Memory B cell (primary cell): ENCODE measurements at regions not wholly inside any gene's neighbourhood (a gene's known extent, or its start where the extent isn't known, plus 50 kb on each side); places are given as distances from the start of the nearest gene placed in this dataset.
"Not testable (repeated sequence)": the region's sequence is repeated elsewhere in the genome, so short reads cannot be mapped to it uniquely, and the experiment has no call there.

Experiments used
- ATAC-seq: fragments of 150-1000 bp; cut with Tn5 transposase; 2 replicates; pipeline ENCODE4 v1.10.0; 2021; ENCODE audit warnings: low read depth, mild to moderate bottlenecking, moderate library complexity
- DNase-seq, 2 donors: peaks; one replicate each; pipeline ENCODE4 v3.0.0; 2022; ENCODE audit warnings: low spot score in 2 of 2
- H3K27ac Mint-ChIP-seq: one replicate; pipeline ENCODE4 v1.8.0; 2022; ENCODE audit warnings: mild to moderate bottlenecking, moderate library complexity, mixed read lengths
- H3K27me3 Mint-ChIP-seq: one replicate; pipeline ENCODE4 v1.8.0; 2022; ENCODE audit warnings: mixed read lengths
- H3K36me3 Mint-ChIP-seq: one replicate; pipeline ENCODE4 v1.8.0; 2022; ENCODE audit warnings: mild to moderate bottlenecking, mixed read lengths
- H3K4me1 Mint-ChIP-seq: one replicate; pipeline ENCODE4 v1.8.0; 2022; ENCODE audit warnings: mixed read lengths
- H3K4me3 Mint-ChIP-seq: one replicate; pipeline ENCODE4 v1.8.0; 2022; ENCODE audit warnings: mild to moderate bottlenecking, moderate library complexity, mixed read lengths
- H3K9me3 Mint-ChIP-seq: one replicate; pipeline ENCODE4 v1.8.0; 2022; ENCODE audit warnings: mixed read lengths

DNA sequence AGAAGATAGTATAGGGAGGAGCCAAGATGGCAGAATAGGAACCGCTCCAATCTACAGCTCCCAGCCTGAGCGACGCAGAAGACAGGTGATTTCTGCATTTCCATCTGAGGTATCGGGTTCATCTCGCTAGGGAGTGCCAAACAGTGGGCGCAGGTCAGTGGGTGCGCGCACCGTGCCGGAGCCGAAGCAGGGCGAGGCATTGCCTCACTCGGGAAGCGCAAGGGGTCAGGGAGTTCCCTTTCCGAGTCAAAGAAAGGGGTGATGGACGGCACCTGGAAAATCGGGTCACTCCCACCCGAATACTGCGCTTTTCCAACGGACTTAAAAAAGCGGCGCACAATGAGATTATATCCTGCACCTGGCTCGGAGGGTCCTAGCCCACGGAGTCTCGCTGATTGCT, 201.2 kb downstream of the CETN3 start:
- H3K36me3 Mint-ChIP-seq, H3K27me3 Mint-ChIP-seq, H3K9me3 Mint-ChIP-seq, H3K4me3 Mint-ChIP-seq, H3K27ac Mint-ChIP-seq, H3K4me1 Mint-ChIP-seq, ATAC-seq, DNase-seq: not testable (repeated sequence)

DNA sequence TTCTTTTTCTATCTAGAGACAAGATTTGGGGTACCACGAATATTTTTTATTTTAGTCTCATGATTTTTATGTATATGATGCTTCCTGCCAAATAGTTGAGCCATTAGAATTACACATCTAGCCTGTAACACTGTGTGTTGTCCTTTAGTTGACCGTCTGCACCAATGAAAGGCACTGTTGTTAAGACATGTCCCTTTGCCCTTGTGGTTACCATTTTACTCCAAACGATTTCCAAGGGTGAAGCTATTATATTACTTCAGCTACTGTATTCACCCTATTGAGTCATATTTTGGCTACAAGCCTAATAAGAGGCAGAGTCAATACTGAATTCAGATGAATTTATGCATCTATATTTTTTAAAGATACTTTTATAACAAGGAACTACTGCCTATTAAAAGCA, 207.6 kb downstream of the CETN3 start:
- Mint-ChIP-seq H3K36me3 (no peaks in the 10 kb centered on the region), H3K27me3 (peaks cover 3% of the 10 kb centered on the region), H3K9me3 (peaks cover 6% of the 10 kb centered on the region), H3K4me1 (no peaks in the 10 kb centered on the region), H3K4me3 (no peak overlapping the region), H3K27ac (no peak overlapping the region)
- no peak for ATAC-seq
- no peak for DNase-seq

DNA sequence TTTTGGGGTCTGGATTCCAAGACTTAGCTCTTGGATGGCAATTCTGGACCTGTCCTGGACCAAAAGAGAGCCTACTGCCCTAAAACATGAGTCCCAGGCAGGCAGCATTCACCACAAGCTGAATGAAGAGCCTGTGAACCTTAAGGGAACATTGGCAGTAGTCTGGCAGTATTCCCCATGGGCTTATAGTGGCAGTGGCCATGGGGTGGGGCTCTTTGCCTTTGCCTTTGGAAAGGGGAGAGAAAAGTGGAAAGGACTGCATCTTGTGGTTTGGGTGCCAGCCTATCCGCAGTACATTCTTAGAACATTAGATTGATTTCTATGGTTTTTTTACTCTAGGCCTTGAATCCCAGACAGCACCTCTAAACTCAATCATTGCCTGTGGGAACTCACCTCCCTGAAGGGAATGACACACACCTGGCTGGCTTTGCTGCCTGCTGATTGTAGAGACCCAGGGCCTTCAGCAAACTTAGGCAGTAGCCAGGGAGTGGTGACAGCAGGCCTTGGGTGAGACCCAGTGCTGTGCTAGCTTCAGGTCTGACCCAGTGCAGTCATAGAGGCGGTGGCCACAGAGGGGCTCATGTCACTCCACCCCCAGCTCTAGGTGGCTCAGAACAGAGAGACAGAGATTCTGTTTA, 216.3 kb downstream of the CETN3 start:
- no peak for DNase-seq

DNA sequence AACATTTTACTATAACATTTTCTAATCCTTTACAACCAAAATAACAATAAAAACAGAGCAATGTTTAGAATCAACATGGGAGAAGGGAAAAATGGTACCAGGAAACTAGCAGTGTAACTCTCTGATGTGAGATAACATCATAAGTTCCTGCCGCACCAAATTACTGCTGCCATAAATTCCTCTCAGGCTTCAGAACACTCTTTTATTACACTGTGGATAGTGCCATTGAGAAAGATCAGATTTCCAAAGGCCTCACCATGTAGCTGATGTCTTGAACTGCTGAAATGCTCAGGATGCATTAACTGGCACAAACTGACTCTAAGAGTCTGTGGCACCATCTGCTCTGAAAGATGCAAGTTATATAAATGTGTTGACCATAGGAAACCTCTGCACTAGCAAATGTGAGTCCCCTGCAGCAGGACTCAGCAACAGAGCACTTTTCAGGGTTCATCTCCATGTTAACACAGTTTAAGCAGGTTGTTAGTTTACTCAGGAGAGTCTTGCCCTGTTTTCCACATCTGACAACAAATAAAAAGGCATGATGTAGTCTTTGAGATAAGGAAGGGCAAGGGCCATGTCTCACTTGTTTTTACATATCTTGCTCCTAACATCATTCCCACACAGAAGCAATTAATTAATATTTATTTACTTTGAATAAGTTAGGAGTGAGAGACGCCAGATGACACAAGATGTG, 218.1 kb downstream of the CETN3 start:
- H3K4me1 Mint-ChIP-seq, result no peaks in the 10 kb centered on the region
- no peaks in the 10 kb centered on the region for H3K36me3 Mint-ChIP-seq
- H3K4me3 Mint-ChIP-seq, result no peak overlapping the region
- H3K9me3 Mint-ChIP-seq, result peaks cover 2% of the 10 kb centered on the region
- no peak overlapping the region for H3K27ac Mint-ChIP-seq
- ATAC-seq (no peak), DNase-seq (no peak)
- peaks cover 2% of the 10 kb centered on the region for H3K27me3 Mint-ChIP-seq

More for the DNA sequence above, 216.3 kb downstream of the CETN3 start:
- no peaks in the 10 kb centered on the region for H3K36me3 Mint-ChIP-seq
- H3K27ac Mint-ChIP-seq, result no peak overlapping the region
- ATAC-seq, result no peak
- H3K4me3 Mint-ChIP-seq, result no peak overlapping the region
- H3K9me3 Mint-ChIP-seq, result peaks cover 2% of the 10 kb centered on the region
- H3K4me1 Mint-ChIP-seq, result no peaks in the 10 kb centered on the region
- peaks cover 2% of the 10 kb centered on the region for H3K27me3 Mint-ChIP-seq

DNA sequence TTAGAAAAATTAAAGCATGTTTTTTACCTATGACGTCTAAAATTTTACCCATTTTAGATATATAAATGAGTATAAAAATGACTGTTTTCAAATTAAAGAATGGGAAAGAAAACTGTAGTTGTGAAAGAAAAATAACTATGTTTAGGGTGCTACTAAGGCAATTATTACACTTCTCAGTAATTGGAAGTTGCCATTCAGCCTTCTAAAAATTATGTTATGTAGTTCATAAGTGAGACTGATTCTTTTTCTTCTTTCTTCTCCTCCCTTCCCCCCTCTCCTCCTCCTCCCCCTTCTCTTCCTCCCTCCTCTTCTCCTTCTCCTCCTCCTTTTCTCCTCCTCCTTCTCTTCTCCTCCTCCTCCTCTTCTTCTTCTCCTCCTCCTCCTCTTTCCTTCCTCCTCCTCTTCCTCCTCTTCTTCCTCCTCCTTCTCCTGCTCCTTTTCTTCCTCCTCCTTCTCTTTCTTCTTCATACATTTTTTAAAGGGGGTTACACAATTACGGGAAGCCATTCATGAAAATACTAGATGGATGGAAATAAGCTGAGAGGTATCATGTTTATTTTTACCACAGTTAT, 223.6 kb downstream of the CETN3 start:
- no peak for DNase-seq
- no peak for ATAC-seq
- Mint-ChIP-seq H3K27ac (no peak overlapping the region), H3K27me3 (peaks cover 4% of the 10 kb centered on the region), H3K36me3 (no peaks in the 10 kb centered on the region), H3K4me3 (no peak overlapping the region), H3K4me1 (no peaks in the 10 kb centered on the region), H3K9me3 (no peaks in the 10 kb centered on the region)

DNA sequence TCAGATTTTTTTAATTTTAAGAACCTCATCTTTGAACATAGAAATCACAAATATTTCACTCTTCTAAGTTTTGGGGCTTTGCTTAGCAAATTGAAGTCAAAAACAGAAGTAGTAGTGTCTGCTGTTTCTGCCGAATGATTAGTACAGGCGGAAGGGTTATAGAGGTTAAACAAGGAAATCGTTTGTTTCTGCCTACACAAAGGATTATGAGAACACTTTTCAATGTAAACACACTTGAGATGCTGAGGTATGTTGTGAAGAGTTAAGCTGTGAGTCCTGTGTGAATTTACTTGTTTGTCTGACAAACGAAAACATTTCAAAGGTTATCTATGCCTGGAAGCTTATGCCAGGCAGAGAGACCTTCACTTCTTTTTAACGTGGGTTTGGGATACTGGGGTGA, 224.8 kb downstream of the CETN3 start:
- Mint-ChIP-seq H3K4me1 (peaks cover 2% of the 10 kb centered on the region), H3K27me3 (peaks cover 4% of the 10 kb centered on the region), H3K9me3 (no peaks in the 10 kb centered on the region), H3K4me3 (no peak overlapping the region), H3K27ac (no peak overlapping the region), H3K36me3 (no peaks in the 10 kb centered on the region)
- ATAC-seq, result no peak
- DNase-seq, result no peak

DNA sequence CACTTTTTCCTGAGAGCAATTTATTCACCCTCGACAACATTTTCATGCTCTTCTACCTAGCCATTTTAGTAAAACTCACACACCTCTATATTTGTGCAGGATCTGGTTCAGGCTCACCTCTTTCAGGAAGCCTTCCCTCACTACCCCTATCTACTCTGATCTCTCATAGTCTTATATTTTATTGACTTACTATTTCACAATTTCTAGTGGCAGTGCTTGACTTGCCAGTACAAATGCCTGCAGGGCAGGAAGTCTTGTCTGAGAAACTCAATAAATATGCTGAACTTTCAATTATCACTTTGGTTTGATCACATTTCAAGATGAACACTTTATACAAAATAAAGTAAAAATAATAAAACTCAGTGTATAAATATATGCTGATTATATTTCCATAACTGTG, 226.8 kb downstream of the CETN3 start:
- no peak for DNase-seq
- Mint-ChIP-seq H3K4me1 (peaks cover 2% of the 10 kb centered on the region), H3K36me3 (no peaks in the 10 kb centered on the region), H3K27me3 (peaks cover 2% of the 10 kb centered on the region), H3K27ac (no peak overlapping the region), H3K9me3 (peaks cover 3% of the 10 kb centered on the region), H3K4me3 (no peak overlapping the region)
- no peak for ATAC-seq

DNA sequence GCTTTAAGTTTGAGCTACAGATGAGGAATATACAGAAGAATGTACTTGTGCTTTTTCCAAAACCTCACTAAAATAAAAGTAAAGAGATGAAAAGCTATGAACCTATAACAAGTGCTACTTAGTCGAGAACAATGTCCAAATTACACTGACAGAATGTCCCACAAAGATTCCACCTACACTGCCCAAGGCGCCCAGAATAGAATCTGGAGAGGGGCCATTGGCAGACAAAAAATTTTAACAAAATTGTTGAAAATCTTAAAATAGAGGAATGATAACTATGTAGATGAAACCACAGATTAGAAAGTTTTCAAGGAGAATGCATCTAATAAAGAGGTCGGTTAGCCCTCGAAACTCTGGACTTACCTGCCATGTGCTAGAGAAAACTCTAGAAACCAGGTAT, 235.3 kb downstream of the CETN3 start:
- peaks cover 10% of the 10 kb centered on the region for H3K9me3 Mint-ChIP-seq
- no peak overlapping the region for H3K27ac Mint-ChIP-seq
- no peak for DNase-seq
- peaks cover 2% of the 10 kb centered on the region for H3K36me3 Mint-ChIP-seq
- H3K4me1 Mint-ChIP-seq, result no peaks in the 10 kb centered on the region
- ATAC-seq, result no peak
- peaks cover 3% of the 10 kb centered on the region for H3K27me3 Mint-ChIP-seq
- no peak overlapping the region for H3K4me3 Mint-ChIP-seq

DNA sequence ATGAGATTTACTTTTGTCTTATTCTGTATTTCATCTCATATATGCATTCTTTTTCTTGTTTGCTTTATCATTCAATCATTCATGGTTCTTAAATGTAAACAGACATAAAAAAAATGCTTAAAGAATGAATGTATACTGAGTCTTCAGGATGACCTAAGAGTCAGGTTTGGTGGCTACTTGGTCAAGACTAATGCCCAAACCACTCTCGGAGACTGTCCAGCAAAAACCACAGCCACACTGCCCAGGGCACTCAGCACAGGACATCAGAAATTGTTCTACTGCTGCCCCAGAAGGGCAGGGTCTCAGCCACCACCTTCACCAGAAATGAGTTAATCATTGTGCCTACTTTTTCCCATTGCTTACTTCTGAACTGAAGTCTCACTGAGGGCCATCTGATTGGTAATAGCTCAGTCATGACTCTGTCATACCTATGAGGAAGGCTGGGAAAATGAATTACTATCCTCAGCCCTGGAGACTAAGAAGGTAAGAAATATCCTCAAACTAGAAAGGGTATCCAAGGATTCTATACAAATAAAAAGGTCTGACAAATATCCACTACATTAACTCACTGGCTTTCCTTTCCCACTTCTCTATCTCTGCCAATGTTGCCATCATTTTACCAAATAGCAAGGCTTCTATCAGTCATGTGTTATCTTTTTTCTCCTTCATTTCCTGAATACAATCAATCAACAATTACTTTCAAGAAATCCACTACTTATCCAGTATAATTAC, 236.1 kb downstream of the CETN3 start:
- ATAC-seq, result no peak
- peaks cover under 1% of the 10 kb centered on the region for H3K4me1 Mint-ChIP-seq
- H3K27ac Mint-ChIP-seq, result no peak overlapping the region
- DNase-seq, result no peak
- H3K9me3 Mint-ChIP-seq, result peaks cover 10% of the 10 kb centered on the region
- peaks cover 2% of the 10 kb centered on the region for H3K36me3 Mint-ChIP-seq
- H3K4me3 Mint-ChIP-seq, result no peak overlapping the region
- peaks cover 3% of the 10 kb centered on the region for H3K27me3 Mint-ChIP-seq

DNA sequence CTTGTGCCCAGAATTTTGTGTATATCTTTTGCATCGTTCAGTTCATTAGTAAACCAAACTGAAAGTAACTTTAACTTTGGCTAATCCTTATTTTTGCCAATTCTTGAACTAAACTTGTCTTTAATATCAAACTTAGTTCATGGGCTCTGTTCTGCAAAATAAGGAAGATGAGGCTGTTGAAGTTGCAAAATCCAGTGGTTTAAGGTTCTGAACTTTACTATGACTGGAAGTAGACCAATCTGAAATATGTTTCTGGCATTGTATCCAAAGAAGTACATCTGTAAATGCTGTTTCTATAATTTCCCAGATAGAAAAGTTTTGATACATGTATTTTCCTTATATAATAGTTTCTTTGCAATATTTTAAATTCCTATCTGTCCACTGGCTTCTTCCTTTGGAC, 238.1 kb downstream of the CETN3 start:
- no peak overlapping the region for H3K27ac Mint-ChIP-seq
- H3K36me3 Mint-ChIP-seq, result no peaks in the 10 kb centered on the region
- no peak overlapping the region for H3K4me3 Mint-ChIP-seq
- H3K9me3 Mint-ChIP-seq, result peaks cover 4% of the 10 kb centered on the region
- ATAC-seq (no peak), DNase-seq (no peak)
- peaks cover 3% of the 10 kb centered on the region for H3K27me3 Mint-ChIP-seq
- peaks cover 3% of the 10 kb centered on the region for H3K4me1 Mint-ChIP-seq

DNA sequence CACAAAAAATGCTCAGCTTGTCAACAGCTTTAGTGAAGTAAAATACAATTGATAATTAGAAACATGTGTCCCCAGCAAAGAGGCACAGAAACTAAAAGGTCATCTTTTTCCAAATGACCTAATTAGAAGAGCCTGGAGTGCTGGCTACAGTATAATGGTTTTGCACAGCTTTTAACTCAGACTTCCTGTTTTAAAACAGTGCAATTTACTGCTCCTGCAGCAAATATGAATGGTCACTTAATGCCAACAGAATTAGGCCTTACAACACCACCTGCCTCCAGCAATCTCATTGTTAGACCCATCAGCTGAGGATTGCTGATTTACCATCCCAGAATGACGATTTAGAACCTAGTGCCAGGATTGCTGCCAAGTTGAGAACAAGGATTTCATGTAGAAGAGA, 239.3 kb downstream of the CETN3 start:
- Mint-ChIP-seq H3K36me3 (no peaks in the 10 kb centered on the region), H3K9me3 (no peaks in the 10 kb centered on the region)

DNA sequence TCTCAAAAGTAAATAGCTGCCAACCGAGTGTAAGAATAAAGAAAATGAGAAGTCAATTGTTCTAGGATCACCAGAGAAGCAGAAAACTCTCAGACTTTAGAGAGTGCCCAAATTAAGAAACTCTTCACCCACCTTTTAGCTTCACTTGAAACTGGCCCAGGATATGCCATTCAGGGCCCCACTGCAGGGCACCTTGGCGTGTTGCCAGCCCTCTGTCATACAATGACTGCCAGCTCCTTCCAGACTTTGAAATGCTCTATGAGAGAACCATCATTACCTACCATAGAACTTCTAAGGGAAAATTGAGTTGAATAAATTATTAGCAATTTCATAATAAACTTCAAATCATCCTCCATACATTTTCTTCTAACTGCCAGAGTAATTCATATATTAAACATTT, 240.5 kb downstream of the CETN3 start:
- Mint-ChIP-seq H3K27me3 (peaks cover 7% of the 10 kb centered on the region), H3K36me3 (no peaks in the 10 kb centered on the region), H3K4me3 (no peak overlapping the region), H3K4me1 (peaks cover 3% of the 10 kb centered on the region), H3K9me3 (no peaks in the 10 kb centered on the region), H3K27ac (no peak overlapping the region)
- DNase-seq (no peak), ATAC-seq (no peak)

More for the DNA sequence above, 239.3 kb downstream of the CETN3 start:
- Mint-ChIP-seq H3K4me3 (no peak overlapping the region), H3K4me1 (peaks cover 3% of the 10 kb centered on the region), H3K27me3 (peaks cover 7% of the 10 kb centered on the region), H3K27ac (no peak overlapping the region)
- no peak for ATAC-seq
- DNase-seq, result no peak

DNA sequence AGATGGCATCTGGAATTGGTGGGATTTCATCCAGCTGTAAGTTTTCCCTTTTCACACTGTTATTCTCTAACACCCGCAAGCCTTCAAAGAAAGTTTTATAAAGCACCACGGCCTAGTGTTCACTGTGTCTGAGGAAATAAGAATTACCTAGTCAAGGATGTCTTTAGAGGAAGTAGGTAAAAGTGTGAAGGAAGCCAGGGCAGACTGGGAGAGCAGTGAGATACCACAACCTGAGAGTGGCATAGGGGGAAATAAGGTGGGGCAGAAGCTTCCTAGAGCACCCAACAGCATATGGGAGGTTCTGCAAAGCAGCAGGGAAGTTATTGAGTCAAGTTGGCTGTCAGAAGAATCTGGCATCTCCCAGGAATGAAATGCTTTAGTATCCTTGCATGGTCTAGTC, 241.2 kb downstream of the CETN3 start:
- DNase-seq, result no peak
- Mint-ChIP-seq H3K36me3 (no peaks in the 10 kb centered on the region), H3K4me1 (peaks cover 3% of the 10 kb centered on the region), H3K27ac (no peak overlapping the region), H3K27me3 (peaks cover 5% of the 10 kb centered on the region), H3K4me3 (no peak overlapping the region), H3K9me3 (no peaks in the 10 kb centered on the region)
- ATAC-seq, result peak; percentile 73

DNA sequence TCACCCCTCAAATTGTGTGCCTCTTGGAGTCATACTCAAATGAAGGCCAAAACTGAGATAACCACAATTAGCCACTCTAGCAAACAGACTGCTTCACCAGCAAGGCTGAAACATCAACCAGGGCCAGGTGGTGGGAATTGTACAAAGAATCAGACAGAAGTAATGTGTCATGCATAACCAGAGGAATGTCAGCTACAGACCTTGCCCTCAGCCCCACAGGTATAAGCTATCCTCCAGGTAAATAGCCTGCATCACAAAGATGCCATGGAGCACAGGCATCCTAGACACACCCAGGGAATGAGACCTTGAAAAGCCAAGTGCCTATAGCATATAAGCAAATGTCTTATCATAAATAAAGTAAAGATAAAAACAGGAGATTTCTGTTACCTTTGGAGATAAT, 242.7 kb downstream of the CETN3 start:
- H3K36me3 Mint-ChIP-seq, result no peaks in the 10 kb centered on the region
- DNase-seq (no peak), ATAC-seq (no peak)
- H3K27me3 Mint-ChIP-seq, result peaks cover 3% of the 10 kb centered on the region
- no peak overlapping the region for H3K4me3 Mint-ChIP-seq
- no peaks in the 10 kb centered on the region for H3K9me3 Mint-ChIP-seq
- no peak overlapping the region for H3K27ac Mint-ChIP-seq
- H3K4me1 Mint-ChIP-seq, result peaks cover 3% of the 10 kb centered on the region
